HK-2 (cell line): ENCODE measurements at regions not wholly inside any gene's neighbourhood (a gene's known extent, or its start where the extent isn't known, plus 50 kb on each side); places are given as distances from the start of the nearest gene placed in this dataset.
"Not testable (repeated sequence)": the region's sequence is repeated elsewhere in the genome, so short reads cannot be mapped to it uniquely, and the experiment has no call there.

Experiments
- DNase-seq: peaks from one replicate; pipeline ENCODE4 v3.0.0-alpha.2; 2018; ENCODE audit not compliant: unreplicated experiment

GRCh38 chr14:19346636-19347035 lies 87.5 kb downstream of the POTEG start:
- DNase-seq = not testable (repeated sequence)

- not testable (repeated sequence) for DNase-seq
These were observed 87.0 kb downstream of the POTEG start for GRCh38 chr14:19347112-19347511.
